Vagina (tissue), 2 donors: ENCODE measurements at regions not wholly inside any gene's neighbourhood (a gene's known extent, or its start where the extent isn't known, plus 50 kb on each side); places are given as distances from the start of the nearest gene placed in this dataset.

Experiments used
- CTCF ChIP-seq, 3 experiments: fragments of 450-650 bp in 2 of 3; fragments of 200-600 bp in 1 of 3; sonication (generic) in 1 of 3; IDR thresholded peaks; one replicate each; pipeline ENCODE4 v1.5.1; 2017 to 2019; ENCODE audit warnings: antibody characterized with exemption in 3 of 3, mild to moderate bottlenecking in 2 of 3, moderate library complexity in 2 of 3
- POLR2A ChIP-seq, 2 donors: fragments of 450-650 bp; IDR thresholded peaks; one replicate each; pipeline ENCODE4 v1.6.1; 2017; ENCODE audit warnings: antibody characterized with exemption in 2 of 2, mild to moderate bottlenecking in 2 of 2, moderate library complexity in 2 of 2

- TF ChIP-seq POLR2A (IDR thresholded peaks at IDR 0.05) (no peak), CTCF (IDR thresholded peaks at IDR 0.05) (no peak)
Observed at GRCh38 chr18:41096504-41096903, 858.5 kb upstream of the PIK3C3 start.
